GM12873 (cell line): ENCODE measurements at regions not wholly inside any gene's neighbourhood (a gene's known extent, or its start where the extent isn't known, plus 50 kb on each side); places are given as distances from the start of the nearest gene placed in this dataset.

ENCODE experiments used
- CTCF ChIP-seq: IDR thresholded peaks from 2 replicates; pipeline ENCODE4 v1.5.1; 2012; ENCODE audit warnings: low read depth, mild to moderate bottlenecking, moderate library complexity, low read length, control low read depth; ENCODE audit not compliant: insufficient read depth; ENCODE audit errors: missing control alignments

GRCh38 chr2:186205254-186205911, 280.7 kb upstream of the ZC3H15 start:
- no peak for TF ChIP-seq CTCF

DNA sequence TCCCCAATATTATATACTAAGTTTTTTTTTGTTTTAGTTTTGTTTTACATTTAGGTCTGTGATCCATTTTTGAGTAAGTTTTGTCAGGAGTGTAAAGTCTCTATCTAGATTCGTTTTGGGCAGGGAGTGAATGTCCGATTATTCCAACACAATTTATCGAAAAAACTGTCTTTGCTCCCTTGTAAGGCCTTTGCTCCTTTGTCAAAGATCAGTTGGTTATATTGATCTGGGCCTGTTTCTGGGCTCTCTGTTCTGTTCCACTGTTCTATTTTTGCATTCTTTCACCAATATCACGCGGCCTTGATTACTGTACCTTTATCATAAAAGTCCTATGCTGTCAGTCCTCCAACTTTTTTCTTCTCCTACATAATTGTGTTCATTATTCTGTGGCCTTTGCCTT, 276.5 kb upstream of the ZC3H15 start:
- no peak for TF ChIP-seq CTCF

DNA sequence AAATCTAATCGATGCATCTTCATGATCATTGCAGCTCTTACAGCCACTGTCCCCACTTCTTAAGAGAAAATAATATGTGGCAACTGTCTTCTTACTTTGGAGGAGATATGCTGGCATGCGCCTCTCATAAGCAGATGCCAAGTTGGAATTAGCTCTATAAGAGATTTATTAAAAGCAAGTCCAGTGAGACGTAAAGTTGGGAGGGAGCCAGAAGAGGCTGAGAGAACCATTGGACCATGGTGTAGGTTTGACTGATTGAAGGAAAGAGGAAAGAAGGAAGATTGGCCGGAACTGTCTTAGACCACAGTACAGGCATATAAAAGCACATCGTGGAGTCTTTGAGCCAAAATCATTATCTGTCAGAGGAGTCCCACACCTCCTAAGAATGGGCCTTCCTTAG, 265.7 kb upstream of the ZC3H15 start:
- no peak for TF ChIP-seq CTCF

DNA sequence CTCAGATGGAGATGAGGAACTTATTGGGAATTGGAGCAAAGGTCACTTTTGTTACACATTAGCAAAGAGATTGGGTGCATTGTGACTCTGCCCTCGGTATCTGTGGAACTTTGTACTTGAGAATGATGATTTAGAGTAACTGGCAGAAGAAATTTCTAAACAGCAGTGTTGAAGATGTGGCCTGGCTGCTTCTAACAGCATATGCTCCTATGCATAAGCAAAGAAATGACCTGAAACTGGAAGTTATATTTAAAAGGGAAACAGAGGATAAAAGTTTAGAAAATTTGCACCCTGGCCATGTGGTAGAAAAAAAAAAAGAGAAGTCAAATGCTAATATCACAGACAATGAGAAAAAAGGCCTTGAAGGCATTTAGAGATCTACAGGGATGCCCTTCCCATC, 256.8 kb upstream of the ZC3H15 start:
- TF ChIP-seq CTCF: no peak

GRCh38 chr2:186241874-186242273, 244.2 kb upstream of the ZC3H15 start:
- TF ChIP-seq CTCF: peak; percentile 2

- TF ChIP-seq CTCF: no peak
Observed at GRCh38 chr2:186254759-186255158, 231.3 kb upstream of the ZC3H15 start.

DNA sequence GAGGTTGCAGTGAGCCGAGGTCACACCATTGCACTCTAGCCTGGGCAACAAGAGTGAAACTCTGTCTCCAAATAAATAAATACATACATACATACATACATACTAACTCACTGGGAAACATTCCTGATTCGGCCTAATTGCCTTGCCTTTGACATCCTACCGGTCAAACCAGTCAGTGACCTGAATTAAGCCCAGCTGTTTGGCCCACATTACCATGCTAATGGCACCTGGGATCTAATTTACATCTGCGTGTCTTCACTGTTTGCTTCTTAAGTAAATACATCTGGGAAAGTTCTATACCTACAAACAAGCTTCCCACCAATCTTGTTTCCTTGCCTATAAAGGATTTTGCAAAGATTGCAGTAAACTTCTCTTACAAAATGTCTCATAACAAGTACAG, 230.2 kb upstream of the ZC3H15 start:
- no peak for TF ChIP-seq CTCF
